H9 (cell line): ENCODE measurements at regions not wholly inside any gene's neighbourhood (a gene's known extent, or its start where the extent isn't known, plus 50 kb on each side); places are given as distances from the start of the nearest gene placed in this dataset.

Experiments used
- DNase-seq: peaks from one replicate; pipeline ENCODE4 v3.0.0-alpha.2; 2017
- H2AFZ ChIP-seq: one replicate; pipeline ENCODE4 v1.6.1; 2013; ENCODE audit warnings: mild to moderate bottlenecking, low read length, control low read depth, moderate library complexity
- H2AK5ac ChIP-seq: 2 replicates; pipeline ENCODE4 v1.6.1; 2013; ENCODE audit warnings: low read length, control low read depth, mixed read lengths; ENCODE audit not compliant: insufficient read length
- H2BK120ac ChIP-seq: one replicate; pipeline ENCODE4 v1.6.1; 2013; ENCODE audit warnings: low read depth, mild to moderate bottlenecking, low read length, control low read depth, inconsistent platforms; ENCODE audit not compliant: poor library complexity, severe bottlenecking
- H2BK12ac ChIP-seq: 2 replicates; pipeline ENCODE4 v1.6.1; 2013; ENCODE audit warnings: low read length, control low read depth, mixed read lengths, low read depth; ENCODE audit not compliant: insufficient read length
- H2BK15ac ChIP-seq: 2 replicates; pipeline ENCODE4 v1.6.1; 2013; ENCODE audit warnings: low read depth, low read length, control low read depth
- H2BK20ac ChIP-seq: one replicate; pipeline ENCODE4 v1.6.1; 2013; ENCODE audit warnings: low read depth, mild to moderate bottlenecking, low read length, control low read depth, inconsistent platforms; ENCODE audit not compliant: poor library complexity, severe bottlenecking
- H2BK5ac ChIP-seq: 2 replicates; pipeline ENCODE4 v1.6.1; 2013; ENCODE audit warnings: low read length, control low read depth, mixed read lengths; ENCODE audit not compliant: insufficient read length
- H3K14ac ChIP-seq: 2 replicates; pipeline ENCODE4 v1.6.1; 2013; ENCODE audit warnings: low read length, control low read depth; ENCODE audit not compliant: insufficient read depth
- H3K18ac ChIP-seq: 2 replicates; pipeline ENCODE4 v1.6.1; 2013; ENCODE audit warnings: low read depth, mild to moderate bottlenecking, mixed read lengths, low read length, control low read depth; ENCODE audit not compliant: insufficient read length
- H3K23ac ChIP-seq: 2 replicates; pipeline ENCODE4 v1.6.1; 2013; ENCODE audit warnings: low read length, control low read depth, mixed read lengths, low read depth; ENCODE audit not compliant: insufficient read length
- H3K23me2 ChIP-seq: 2 replicates; pipeline ENCODE4 v1.6.1; 2013; ENCODE audit warnings: low read depth, mild to moderate bottlenecking, mixed read lengths, low read length, control low read depth; ENCODE audit not compliant: insufficient read length, poor library complexity, severe bottlenecking
- H3K27ac ChIP-seq: 2 replicates; pipeline ENCODE4 v1.5.1; 2013; ENCODE audit warnings: low read length, control low read depth, mixed read lengths, low read depth; ENCODE audit not compliant: insufficient read length
- H3K27me3 ChIP-seq: 2 replicates; pipeline ENCODE4 v1.6.1; 2013; ENCODE audit warnings: low read length, control low read depth, inconsistent platforms; ENCODE audit not compliant: insufficient read depth
- H3K4ac ChIP-seq: 2 replicates; pipeline ENCODE4 v1.6.1; 2013; ENCODE audit warnings: low read depth, mild to moderate bottlenecking, control low read depth, inconsistent platforms, low read length, moderate library complexity
- H3K4me1 ChIP-seq: 2 replicates; pipeline ENCODE4 v1.6.1; 2013; ENCODE audit warnings: low read length, control low read depth, inconsistent platforms; ENCODE audit not compliant: insufficient read depth
- H3K4me2 ChIP-seq: 2 replicates; pipeline ENCODE4 v1.6.1; 2013; ENCODE audit warnings: low read length, control low read depth, mixed read lengths; ENCODE audit not compliant: insufficient read length, insufficient read depth
- H3K56ac ChIP-seq: 2 replicates; pipeline ENCODE4 v1.6.1; 2013; ENCODE audit warnings: low read depth, mild to moderate bottlenecking, mixed read lengths, low read length, control low read depth; ENCODE audit not compliant: insufficient read length
- H3K79me1 ChIP-seq: 2 replicates; pipeline ENCODE4 v1.6.1; 2013; ENCODE audit warnings: low read depth, mild to moderate bottlenecking, moderate library complexity, low read length, control low read depth, inconsistent platforms; ENCODE audit not compliant: insufficient read depth, poor library complexity, severe bottlenecking
- H3K79me2 ChIP-seq: 2 replicates; pipeline ENCODE4 v1.6.1; 2013; ENCODE audit warnings: low read length, control low read depth, inconsistent platforms; ENCODE audit not compliant: insufficient read depth
- H3K9ac ChIP-seq: 2 replicates; pipeline ENCODE4 v1.6.1; 2013; ENCODE audit warnings: low read length, control low read depth, mixed read lengths; ENCODE audit not compliant: insufficient read length; ENCODE audit errors: extremely low read depth
- H3K9me3 ChIP-seq: one replicate; pipeline ENCODE4 v1.6.1; 2013; ENCODE audit warnings: low read depth, low read length, inconsistent platforms; ENCODE audit not compliant: control insufficient read depth
- H3T11ph ChIP-seq: one replicate; pipeline ENCODE4 v1.6.1; 2013; ENCODE audit warnings: mild to moderate bottlenecking, low read length, control low read depth, inconsistent platforms
- H4K20me1 ChIP-seq: one replicate; pipeline ENCODE4 v1.6.1; 2013; ENCODE audit not compliant: control insufficient read depth, insufficient read length, insufficient read depth
- H4K5ac ChIP-seq: 2 replicates; pipeline ENCODE4 v1.6.1; 2013; ENCODE audit warnings: low read depth, mild to moderate bottlenecking, mixed read lengths, low read length, control low read depth; ENCODE audit not compliant: insufficient read length
- H4K8ac ChIP-seq: replicated peaks from 2 replicates; pipeline ENCODE4 v1.6.1; 2013; ENCODE audit warnings: low read length, control low read depth, mixed read lengths, low read depth; ENCODE audit not compliant: insufficient read length
- H4K91ac ChIP-seq: 2 replicates; pipeline ENCODE4 v1.6.1; 2013; ENCODE audit warnings: low read depth, mild to moderate bottlenecking, moderate library complexity, mixed read lengths, low read length, control low read depth; ENCODE audit not compliant: insufficient read length
- H3K27ac Mint-ChIP-seq, 3 experiments: 2 replicates in 2 of 3; 3 replicates in 1 of 3; pipeline ENCODE4 v1.8.0; 2020 to 2021; ENCODE audit warnings: mixed read lengths in 3 of 3, mild to moderate bottlenecking in 1 of 3, moderate library complexity in 1 of 3
- H3K27me3 Mint-ChIP-seq: 2 replicates; pipeline ENCODE4 v1.8.0; 2021; ENCODE audit warnings: low read depth, mild to moderate bottlenecking, moderate library complexity, mixed read lengths
- H3K36me3 Mint-ChIP-seq, 3 experiments: 2 replicates in 2 of 3; 3 replicates in 1 of 3; pipeline ENCODE4 v1.8.0; 2020 to 2021; ENCODE audit warnings: low read depth in 3 of 3, mixed read lengths in 3 of 3; ENCODE audit not compliant: insufficient read depth in 1 of 3
- H3K4me1 Mint-ChIP-seq, 2 experiments: 2 replicates each; pipeline ENCODE4 v1.8.0; 2020; ENCODE audit warnings: mixed read lengths in 2 of 2
- H3K4me3 Mint-ChIP-seq, 2 experiments: 2 replicates in 1 of 2; 3 replicates in 1 of 2; pipeline ENCODE4 v1.8.0; 2020 to 2021; ENCODE audit warnings: mild to moderate bottlenecking in 2 of 2, mixed read lengths in 2 of 2, moderate library complexity in 1 of 2
- H3K9me3 Mint-ChIP-seq, 2 experiments: 2 replicates in 1 of 2; 3 replicates in 1 of 2; pipeline ENCODE4 v1.8.0; 2020; ENCODE audit warnings: mild to moderate bottlenecking in 2 of 2, mixed read lengths in 2 of 2, moderate library complexity in 1 of 2
- WGBS: extraction: QIAGEN DNeasy Blood & Tissue Kit; methylation state at CpG from one replicate; pipeline ENCODE4 v1.1.7; 2013; ENCODE audit warnings: missing lambda C conversion rate, low lambda C conversion rate, mixed read lengths; ENCODE audit not compliant: insufficient read length; ENCODE audit errors: extremely low coverage; 5-methylcytosine and 5-hydroxymethylcytosine counted together
- TF ChIP-seq, protein P1 (sequence below): fragments of 200-600 bp; sonication (generic); conservative IDR thresholded peaks from 3 replicates; pipeline ENCODE4 v1.8.0; 2021; ENCODE audit warnings: antibody characterized with exemption, mild to moderate bottlenecking

DNA sequence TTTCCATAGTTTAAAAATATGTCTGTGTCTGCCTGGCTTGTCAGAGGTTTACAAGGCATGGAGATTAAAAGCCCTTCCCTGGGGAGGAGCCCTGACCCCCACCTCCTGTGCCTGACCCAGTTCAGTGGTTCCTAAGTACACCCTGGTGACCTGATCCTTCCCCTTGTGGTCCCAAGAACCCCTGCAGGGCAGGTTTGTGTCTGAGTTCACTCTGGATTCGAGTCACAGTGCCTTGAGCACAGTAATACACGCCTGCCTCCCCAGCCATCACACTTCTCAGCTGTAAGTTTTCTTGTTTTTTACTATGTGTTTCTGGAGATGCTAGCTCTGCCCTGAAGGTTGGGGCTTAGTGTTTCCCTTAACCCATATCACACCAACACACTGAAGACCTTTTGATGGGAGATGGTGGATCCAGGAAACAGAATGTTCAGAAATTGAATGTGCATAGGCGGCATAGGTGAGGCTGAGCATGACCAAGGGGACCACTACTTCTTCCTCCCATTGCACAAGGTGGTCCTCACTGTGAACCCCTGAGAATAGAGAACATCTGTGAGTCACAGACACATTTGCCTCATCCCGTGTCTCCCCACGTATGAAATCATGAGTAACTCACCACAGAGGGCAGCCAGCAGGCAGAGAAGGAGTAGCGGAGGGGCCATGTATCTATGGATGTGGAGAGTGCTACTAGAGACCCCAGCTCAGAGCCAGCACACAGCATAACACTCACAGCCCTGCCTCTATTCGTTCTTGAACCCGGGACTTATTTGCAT, 962.9 kb downstream of the TMEM121 start:
- no CpG with 5 or more reads among the region's 8 CpGs for WGBS
- Mint-ChIP-seq H3K9me3 (peaks cover 79 to 83% of the 10 kb centered on the region in 2 experiments), H3K27ac (no peak overlapping the region), H3K27me3 (no peaks in the 10 kb centered on the region), H3K4me1 (no peaks in the 10 kb centered on the region), H3K36me3 (peaks cover 0 to 16% (median 11%) of the 10 kb centered on the region in 3 experiments; a peak in 6 of 7 replicates), H3K4me3 (no peak overlapping the region)
- no peak overlapping the region for H2BK12ac ChIP-seq
- no peak overlapping the region for H3T11ph ChIP-seq
- no peak overlapping the region for H3K9ac ChIP-seq
- H3K27ac ChIP-seq: no peak overlapping the region
- no peak overlapping the region for H4K8ac ChIP-seq
- H3K23me2 ChIP-seq: no peaks in the 10 kb centered on the region
- no peaks in the 10 kb centered on the region for H3K79me1 ChIP-seq
- H3K4me1 ChIP-seq: no peaks in the 10 kb centered on the region
- H2AFZ ChIP-seq: no peak overlapping the region
- no peak overlapping the region for H2AK5ac ChIP-seq
- H3K4ac ChIP-seq: no peak overlapping the region
- TF ChIP-seq, protein P1, sequence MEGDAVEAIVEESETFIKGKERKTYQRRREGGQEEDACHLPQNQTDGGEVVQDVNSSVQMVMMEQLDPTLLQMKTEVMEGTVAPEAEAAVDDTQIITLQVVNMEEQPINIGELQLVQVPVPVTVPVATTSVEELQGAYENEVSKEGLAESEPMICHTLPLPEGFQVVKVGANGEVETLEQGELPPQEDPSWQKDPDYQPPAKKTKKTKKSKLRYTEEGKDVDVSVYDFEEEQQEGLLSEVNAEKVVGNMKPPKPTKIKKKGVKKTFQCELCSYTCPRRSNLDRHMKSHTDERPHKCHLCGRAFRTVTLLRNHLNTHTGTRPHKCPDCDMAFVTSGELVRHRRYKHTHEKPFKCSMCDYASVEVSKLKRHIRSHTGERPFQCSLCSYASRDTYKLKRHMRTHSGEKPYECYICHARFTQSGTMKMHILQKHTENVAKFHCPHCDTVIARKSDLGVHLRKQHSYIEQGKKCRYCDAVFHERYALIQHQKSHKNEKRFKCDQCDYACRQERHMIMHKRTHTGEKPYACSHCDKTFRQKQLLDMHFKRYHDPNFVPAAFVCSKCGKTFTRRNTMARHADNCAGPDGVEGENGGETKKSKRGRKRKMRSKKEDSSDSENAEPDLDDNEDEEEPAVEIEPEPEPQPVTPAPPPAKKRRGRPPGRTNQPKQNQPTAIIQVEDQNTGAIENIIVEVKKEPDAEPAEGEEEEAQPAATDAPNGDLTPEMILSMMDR: no peak
- H3K79me2 ChIP-seq: no peaks in the 10 kb centered on the region
- H2BK5ac ChIP-seq: no peak overlapping the region
- DNase-seq: no peak
- no peak overlapping the region for H3K56ac ChIP-seq
- H4K91ac ChIP-seq: no peak overlapping the region
- H2BK120ac ChIP-seq: no peak overlapping the region
- no peak overlapping the region for H3K23ac ChIP-seq
- H3K4me2 ChIP-seq: no peak overlapping the region
- no peak overlapping the region for H2BK15ac ChIP-seq
- no peaks in the 10 kb centered on the region for H3K27me3 ChIP-seq
- H2BK20ac ChIP-seq: no peak overlapping the region
- no peak overlapping the region for H3K14ac ChIP-seq
- H4K5ac ChIP-seq: no peak overlapping the region
- H3K18ac ChIP-seq: no peak overlapping the region
- peaks cover 81% of the 10 kb centered on the region for H3K9me3 ChIP-seq
- H4K20me1 ChIP-seq: no peaks in the 10 kb centered on the region
